Hepatocyte (in vitro differentiated cells): ENCODE measurements at regions not wholly inside any gene's neighbourhood (a gene's known extent, or its start where the extent isn't known, plus 50 kb on each side); places are given as distances from the start of the nearest gene placed in this dataset.

Experiments
- CTCF ChIP-seq: fragments of 200-600 bp; sonication (generic); IDR thresholded peaks from 2 replicates; pipeline ENCODE4 v1.5.1; 2016; ENCODE audit warnings: antibody characterized with exemption, mild to moderate bottlenecking; ENCODE audit not compliant: poor library complexity
- EZH2 ChIP-seq: fragments of 200-600 bp; sonication (generic); IDR thresholded peaks from 2 replicates; pipeline ENCODE4 v1.6.1; 2016; ENCODE audit warnings: antibody characterized with exemption, mild to moderate bottlenecking, borderline replicate concordance
- EZH2phosphoT487 ChIP-seq: fragments of 200-600 bp; sonication (generic); IDR thresholded peaks from one replicate; pipeline ENCODE4 v1.6.1; 2018; ENCODE audit warnings: antibody characterized with exemption, mild to moderate bottlenecking, low read depth, moderate library complexity; ENCODE audit not compliant: unreplicated experiment, severe bottlenecking

- TF ChIP-seq CTCF (no peak), EZH2 (no peak), EZH2phosphoT487 (no peak)
Measured at GRCh38 chr1:29821605-29822004, 585.3 kb downstream of the PTPRU start.
